HG02588 (cell line): ENCODE measurements at regions not wholly inside any gene's neighbourhood (a gene's known extent, or its start where the extent isn't known, plus 50 kb on each side); places are given as distances from the start of the nearest gene placed in this dataset.
A peak's percentile ranks its signal among the peaks of the same experiment; 100 is the strongest.

Experiments
- ATAC-seq: cut with Tn5 transposase; IDR thresholded peaks from one replicate; pipeline ENCODE4 v1.9.1; 2021; ENCODE audit warnings: mild to moderate bottlenecking, moderate library complexity; ENCODE audit not compliant: unreplicated experiment

GRCh38 chr4:177041356-177041755, 248.6 kb upstream of the VEGFC start:
- no peak for ATAC-seq

DNA sequence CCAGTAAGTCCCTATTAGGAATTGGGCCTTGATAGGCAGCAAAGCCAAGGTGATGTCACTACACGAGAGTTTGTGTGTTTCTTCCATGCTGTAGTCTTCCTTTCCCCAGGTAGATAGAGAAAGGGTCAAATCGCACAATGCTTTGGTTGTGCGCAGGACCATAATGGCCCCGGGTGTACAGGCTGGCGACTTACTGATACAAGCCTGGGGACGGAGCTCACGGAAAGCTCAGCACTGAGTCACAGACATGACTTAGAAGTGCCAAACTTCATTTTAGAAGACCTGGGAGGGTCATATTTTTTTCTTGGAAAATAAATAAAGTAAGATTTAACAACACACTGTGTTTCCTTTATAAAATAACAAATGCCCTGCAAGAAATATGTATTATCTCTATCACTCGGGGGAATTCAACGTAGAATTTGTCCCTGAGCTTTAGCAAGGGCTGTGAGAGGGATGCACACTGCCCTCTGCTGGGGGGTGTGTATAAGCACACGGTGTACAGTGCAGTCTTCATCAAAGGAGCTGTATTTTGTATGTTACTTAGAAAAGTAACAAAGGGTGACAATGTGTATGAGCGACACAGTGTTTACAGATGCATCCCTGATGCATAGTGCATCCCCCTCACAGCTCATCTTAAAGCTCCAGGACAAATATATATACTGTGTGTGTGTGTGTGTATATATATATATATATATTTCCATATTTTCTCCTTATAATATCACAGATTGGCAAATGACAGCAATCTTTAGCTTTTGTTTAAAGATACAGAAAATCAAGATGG, 254.5 kb upstream of the VEGFC start:
- ATAC-seq = peak; percentile 79

- ATAC-seq = no peak
Observed at GRCh38 chr4:177047851-177048174, 255.1 kb upstream of the VEGFC start.

- ATAC-seq = peak; percentile 90
Observed at GRCh38 chr4:177051473-177052060, 258.1 kb upstream of the NEIL3 start.

DNA sequence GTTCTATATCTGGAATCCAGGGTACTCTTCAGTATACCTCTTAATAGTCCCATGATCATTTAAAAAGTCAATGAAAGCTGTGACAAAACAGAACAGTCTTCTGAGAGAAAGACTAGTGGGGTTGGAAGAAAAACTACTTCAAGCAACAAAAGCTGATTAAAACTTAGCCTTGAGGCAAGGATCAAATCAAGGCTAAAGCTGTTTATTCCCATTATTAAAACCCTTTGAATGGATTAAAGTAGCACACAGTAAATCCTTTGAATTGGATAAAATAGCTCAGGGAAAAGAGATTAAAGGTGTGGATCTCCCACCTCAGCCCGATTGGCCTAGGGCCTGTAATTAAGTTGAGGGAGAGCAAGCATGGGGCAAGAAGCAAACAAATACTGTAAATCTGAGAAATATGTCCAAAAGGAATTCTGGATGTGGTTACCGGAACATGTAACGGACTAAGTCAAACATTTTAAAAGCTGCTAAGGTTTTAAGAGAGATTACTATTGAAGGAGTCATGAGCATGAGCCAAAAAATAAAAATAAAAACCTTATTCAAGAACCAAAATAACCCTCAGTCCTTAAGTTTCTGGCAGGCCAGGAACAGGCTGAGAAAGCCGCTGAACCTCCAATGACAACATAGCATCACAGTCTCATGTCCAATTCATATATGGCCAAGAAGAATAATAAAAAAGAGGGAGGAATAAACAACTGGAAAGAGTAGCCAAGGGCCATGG, 257.3 kb upstream of the NEIL3 start:
- ATAC-seq = no peak

DNA sequence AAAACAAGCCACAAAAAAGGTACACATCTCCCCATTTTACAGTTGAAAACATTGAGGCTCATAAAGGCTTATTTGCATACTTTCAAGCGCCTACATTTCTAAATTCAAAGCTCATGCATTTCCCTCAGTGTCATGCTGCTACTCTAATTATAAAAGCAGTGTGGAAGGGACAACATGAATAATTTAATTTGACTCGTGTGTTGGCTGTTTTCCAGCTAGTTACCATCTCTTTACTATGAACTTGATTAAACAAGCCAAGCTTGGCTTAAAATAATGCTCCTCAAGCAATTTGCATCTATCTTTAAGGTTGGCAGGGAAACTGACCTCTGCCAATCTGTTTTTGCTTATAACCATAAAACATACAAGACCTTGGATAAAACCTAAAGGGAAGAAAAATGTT, 252.5 kb upstream of the NEIL3 start:
- ATAC-seq = no peak

DNA sequence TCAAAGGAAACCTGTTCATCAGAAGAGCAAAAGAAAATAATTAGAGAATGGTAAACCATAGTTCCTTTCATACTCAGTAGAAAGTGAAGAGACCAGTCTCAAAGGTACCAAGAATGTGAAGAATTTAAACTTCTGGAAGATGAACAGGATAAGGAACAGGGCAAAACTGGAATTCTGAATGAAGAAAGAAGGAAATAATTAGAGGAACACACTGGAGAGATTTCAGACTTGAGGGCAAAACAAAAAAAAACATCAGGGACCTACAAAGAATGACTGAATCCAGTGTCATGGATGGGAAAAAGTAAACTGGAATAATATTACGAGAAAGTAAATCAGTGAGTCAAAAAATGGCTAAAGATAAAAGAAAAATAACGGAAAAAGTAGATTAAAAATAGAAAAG, 245.6 kb upstream of the NEIL3 start:
- no peak for ATAC-seq

DNA sequence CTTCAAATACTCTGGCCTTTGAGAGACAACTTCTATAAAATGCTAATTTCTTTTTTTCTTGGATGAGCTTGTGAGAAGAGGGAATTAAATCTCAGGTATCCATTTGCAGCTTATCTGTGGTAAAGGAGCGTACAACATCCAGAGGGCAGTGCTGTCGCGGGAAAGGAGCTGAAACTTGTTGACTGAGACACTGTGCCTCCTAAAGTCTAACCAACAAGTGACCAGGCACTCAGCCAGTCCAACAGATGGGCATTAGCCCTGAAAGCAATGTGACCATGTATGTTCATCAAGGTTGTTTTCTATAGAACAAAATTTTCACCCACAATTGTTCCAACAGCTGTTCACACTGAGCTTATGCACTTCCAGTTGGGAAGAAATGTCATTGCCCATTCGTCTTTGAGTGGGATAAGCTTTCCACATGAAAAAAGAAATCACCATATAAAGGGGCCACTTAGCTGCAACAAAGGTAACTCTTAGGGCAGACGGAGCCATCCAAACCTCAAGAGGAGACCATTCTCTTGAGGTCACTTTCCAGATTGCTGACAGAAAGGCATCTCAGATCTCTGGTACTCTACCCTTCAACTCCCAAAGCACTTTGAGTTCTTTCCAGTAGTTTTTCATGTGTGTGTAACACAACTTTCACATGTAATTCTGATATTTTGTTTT, 244.8 kb upstream of the NEIL3 start:
- no peak for ATAC-seq

DNA sequence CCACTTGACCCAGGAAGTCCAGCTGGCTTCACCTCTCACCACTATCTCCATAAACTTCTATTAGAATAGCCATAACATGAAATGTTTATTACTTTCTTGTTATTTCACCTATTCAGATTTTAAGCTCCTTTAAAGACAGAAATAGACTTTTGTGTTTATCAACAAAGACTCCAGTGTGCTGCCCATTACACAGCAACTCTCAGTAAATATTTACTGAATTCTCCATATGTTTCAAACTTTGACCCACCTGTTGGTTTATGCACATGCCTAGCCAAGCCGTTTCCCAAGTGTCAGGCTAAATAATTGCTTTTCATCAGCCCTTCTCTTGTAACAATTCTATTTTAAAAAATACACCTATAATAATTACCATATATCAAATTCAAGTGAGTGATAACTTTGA, 242.9 kb upstream of the NEIL3 start:
- ATAC-seq = no peak

GRCh38 chr4:177070533-177071058, 239.1 kb upstream of the NEIL3 start:
- no peak for ATAC-seq

GRCh38 chr4:177077095-177077971, 232.3 kb upstream of the NEIL3 start:
- no peak for ATAC-seq

DNA sequence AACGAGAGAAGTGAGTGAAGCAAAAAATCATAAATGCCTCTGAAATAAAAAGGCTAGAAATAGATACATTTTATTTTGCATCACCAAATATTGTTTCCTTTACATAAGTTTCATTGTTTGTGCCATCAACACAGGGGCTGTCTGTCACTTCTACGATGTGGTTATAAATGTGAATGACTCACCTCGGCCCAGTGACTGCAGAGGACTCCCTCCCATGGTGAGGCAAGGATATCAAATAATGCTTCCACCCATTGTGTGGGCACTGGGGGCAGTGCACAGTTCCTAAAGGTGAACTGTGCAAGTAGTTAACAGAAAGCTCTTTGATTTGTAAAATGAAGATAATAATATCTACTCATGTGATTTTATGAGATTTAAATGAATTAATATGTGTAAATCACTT, 230.3 kb upstream of the NEIL3 start:
- no peak for ATAC-seq

GRCh38 chr4:177080388-177080787, 229.3 kb upstream of the NEIL3 start:
- no peak for ATAC-seq

DNA sequence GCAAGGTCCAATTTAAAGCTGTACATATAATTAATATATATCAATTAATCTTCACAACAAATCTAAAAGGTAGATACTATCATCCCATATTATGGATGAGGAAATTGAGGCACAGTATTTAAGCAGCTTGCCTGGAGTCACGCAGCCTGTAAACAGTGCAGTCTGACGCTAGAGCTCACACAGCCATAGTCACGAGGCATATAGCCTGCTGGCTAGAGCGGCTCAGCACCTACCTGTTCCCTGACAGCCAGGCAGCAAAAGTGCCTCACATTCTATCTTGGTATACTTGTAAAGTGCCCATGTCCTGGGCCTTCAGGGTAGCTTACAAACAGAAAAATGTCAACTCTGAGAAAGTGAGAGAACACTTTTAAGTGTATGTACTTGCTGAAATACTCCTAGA, 222.6 kb upstream of the NEIL3 start:
- ATAC-seq = no peak

DNA sequence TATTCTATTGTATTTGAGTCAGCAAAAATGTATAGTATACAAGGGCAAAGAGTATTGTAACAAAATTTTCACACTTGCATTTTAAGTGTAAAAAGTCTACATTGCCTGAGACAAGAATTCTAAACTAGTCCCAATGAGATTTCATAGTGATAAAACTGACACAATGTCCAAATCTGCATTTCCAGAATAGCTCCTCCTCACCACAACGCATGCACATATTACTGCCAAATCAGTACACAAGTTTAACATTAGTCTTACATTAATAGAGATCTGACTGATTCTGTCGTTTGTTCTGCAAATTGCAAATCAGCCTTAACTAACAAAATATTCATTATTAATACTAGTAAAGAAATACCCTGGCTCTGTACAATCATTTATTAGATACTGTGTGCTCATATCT, 222.2 kb upstream of the NEIL3 start:
- no peak for ATAC-seq

- no peak for ATAC-seq
Observed at GRCh38 chr4:177091515-177091914, 218.2 kb upstream of the NEIL3 start.

DNA sequence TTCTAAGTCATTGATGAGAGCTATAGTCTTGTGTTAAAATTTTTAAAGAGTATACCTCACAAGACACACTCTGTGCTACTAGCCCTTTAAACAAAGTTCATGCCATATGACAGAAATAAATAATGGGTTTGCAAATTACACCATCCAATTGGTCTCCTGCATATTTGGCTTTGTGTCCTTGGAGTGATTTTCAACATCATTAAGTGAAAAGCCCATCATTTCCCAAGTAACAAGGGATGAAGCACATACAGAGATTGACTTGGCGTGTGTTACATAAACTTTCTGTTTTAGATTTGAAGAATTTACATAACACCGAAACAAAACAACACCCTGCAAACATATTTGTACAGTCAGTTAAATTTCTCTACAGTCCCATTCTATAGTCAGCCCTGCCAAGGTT, 216.9 kb upstream of the NEIL3 start:
- ATAC-seq = no peak

DNA sequence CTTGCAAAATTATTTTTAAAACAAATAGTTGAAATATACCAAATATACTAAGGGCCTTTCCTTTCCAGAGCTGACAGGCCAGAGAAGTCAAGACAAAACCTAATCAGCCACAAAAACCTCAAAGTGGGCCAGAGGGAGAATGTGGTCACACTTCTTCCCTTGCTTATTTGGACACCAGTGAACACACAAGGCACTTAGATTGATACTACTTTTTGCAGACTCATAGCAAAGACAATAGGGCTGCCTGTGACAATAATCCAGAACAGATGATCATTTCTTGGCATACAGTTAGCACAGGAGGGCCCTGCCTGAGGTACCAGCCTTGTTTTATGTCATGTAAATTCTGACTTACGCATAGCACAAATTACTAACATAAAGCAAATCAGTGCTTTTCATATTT, 215.7 kb upstream of the NEIL3 start:
- ATAC-seq = no peak

DNA sequence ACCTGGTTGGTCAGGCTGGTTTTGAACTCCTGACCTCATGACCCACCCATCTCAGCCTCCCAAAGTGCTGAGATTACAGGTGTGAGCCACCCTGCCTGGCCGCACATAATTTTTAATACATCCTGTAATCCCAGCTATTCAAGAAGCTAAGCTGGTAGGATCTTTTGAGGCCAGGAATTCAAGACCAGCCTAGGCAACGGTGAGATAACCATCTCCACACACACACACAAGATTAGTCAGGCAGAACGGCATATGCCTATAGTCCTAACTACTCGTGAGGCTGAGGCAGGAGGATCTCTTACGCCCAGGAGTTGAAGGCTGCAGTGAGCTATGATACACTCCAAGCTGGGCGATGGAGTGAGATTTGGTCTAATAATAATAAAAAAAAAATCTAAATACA, 212.4 kb upstream of the NEIL3 start:
- no peak for ATAC-seq

DNA sequence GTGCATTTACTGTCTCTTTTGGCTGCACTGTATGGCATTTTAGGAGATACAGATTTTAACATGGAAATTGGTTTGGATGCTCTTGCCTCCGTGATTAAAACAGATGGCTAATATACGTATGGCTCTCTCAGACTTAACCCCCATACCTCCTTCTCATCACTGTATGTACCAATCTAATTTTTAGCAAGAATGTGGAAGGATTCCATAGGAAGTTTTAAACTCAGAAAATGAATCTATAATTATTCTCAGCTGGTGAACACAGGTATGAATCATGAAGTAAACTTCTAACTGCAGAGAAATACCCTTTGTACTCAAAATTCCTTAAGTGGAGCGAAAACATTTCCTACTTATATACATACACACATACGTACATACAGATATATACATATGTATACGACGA, 210.5 kb upstream of the NEIL3 start:
- no peak for ATAC-seq

- ATAC-seq = no peak
Observed at GRCh38 chr4:177100307-177100706, 209.4 kb upstream of the NEIL3 start.
